ENCODE measurements at regions not wholly inside any gene's neighbourhood (a gene's known extent, or its start where the extent isn't known, plus 50 kb on each side); places are given as distances from the start of the nearest gene placed in this dataset.

DNA sequence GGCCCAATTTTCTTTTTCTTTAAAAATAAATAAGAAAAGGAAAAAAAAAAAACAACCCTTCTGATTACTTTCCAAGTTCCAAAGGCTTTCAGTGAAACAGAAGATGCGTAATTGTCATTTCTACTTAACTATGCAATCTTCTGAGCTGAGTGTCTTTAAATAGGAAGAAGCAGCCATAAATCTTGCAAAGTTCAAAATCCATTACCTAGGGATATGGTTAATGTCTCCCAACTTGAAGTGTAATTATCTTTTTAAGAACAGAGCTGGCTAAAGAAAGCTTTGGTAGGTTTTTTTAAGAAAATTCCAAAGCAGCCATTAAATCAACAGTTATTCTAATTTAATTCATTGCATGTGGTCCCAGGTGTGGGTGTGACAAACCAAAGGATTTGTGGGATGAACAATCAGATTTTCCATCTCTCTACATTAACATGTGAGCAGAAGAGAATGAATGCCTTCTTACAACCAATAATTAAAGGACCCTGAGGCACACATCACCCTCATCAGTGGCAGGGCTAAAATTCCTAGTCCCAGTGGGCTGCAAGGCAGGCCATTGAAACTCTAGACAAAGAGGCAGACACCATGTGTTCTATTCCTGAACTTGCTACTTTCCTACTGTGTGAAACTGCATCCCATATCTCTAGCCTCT, 419.2 kb downstream of the REEP3 start:
- H3K9me3 ChIP-seq (ENCODE audit: control extremely low read depth in 1 of 3, control insufficient read depth in 2 of 3, insufficient read depth in 1 of 3, low read length in 2 of 3) = no peaks in the 10 kb centered on the region
- CTCF ChIA-PET = interaction anchor here (1.4 kb wide), 1 partner anchor 14 kb away, joined by 4 read pairs; no protein-coding TSS in a partner anchor
- no peak overlapping the region for H3K9ac ChIP-seq (ENCODE audit: low read length)
- no peak overlapping the region for H3K27ac Mint-ChIP-seq
- no peaks in the 10 kb centered on the region for H3K4me1 Mint-ChIP-seq
- no peak overlapping the region for H3K4me2 ChIP-seq (replicated peaks; ENCODE audit: low read depth, low read length, poor library complexity, severe bottlenecking)
- no peak for TF ChIP-seq CTCF (IDR thresholded peaks at IDR 0.05)
- TF ChIP-seq EZH2 (IDR thresholded peaks at IDR 0.05; ENCODE audit: borderline replicate concordance, insufficient read depth, low read depth, low read length, poor library complexity, severe bottlenecking) = no peak
- ATAC-seq (ENCODE audit: low read depth) (no peak), DNase-seq (no peak)
- H3K4me1 ChIP-seq (ENCODE audit: control insufficient read depth in 2 of 2, insufficient read depth in 2 of 2, low read length in 2 of 2) = no peaks in the 10 kb centered on the region
- H3K4me3 ChIP-seq (ENCODE audit: control extremely low read depth in 1 of 5, extremely low read depth in 1 of 5, insufficient read depth in 1 of 5, low read depth in 2 of 5, low read length in 4 of 5) = no peak overlapping the region
- H3K9me3 Mint-ChIP-seq (ENCODE audit: insufficient read depth) = no peaks in the 10 kb centered on the region
- peaks cover 11% of the 10 kb centered on the region for H3K27me3 Mint-ChIP-seq
- WGBS (ENCODE audit: insufficient coverage) = no CpG with 5 or more reads among the region's 1 CpG
- intact Hi-C loops (cut with micrococcal nuclease) = no loop called here
- H3K27me3 ChIP-seq (replicated peaks in 1 of 4; ENCODE audit: control extremely low read depth in 1 of 4, control insufficient read depth in 3 of 4, insufficient read depth in 4 of 4, low read length in 3 of 4) = peaks cover 0 to 2% (median 0%) of the 10 kb centered on the region in 4 experiments
- no peaks in the 10 kb centered on the region for H4K20me1 ChIP-seq (ENCODE audit: control insufficient read depth, insufficient read depth, low read length, poor library complexity, severe bottlenecking)
- POLR2A ChIA-PET = no interaction called here
- no peak overlapping the region for H3K4me3 Mint-ChIP-seq
- H3K36me3 ChIP-seq (replicated peaks in 1 of 2; ENCODE audit: control extremely low read depth in 1 of 2, control insufficient read depth in 1 of 2, extremely low read depth in 1 of 2, insufficient read depth in 2 of 2, low read length in 1 of 2) = no peaks in the 10 kb centered on the region
- H3K79me2 ChIP-seq (ENCODE audit: control insufficient read depth, insufficient read depth, low read length) = no peaks in the 10 kb centered on the region
- H3K27ac ChIP-seq (ENCODE audit: low read length in 2 of 2) = no peak overlapping the region
- H2AFZ ChIP-seq (ENCODE audit: insufficient read depth, low read depth, low read length, poor library complexity, severe bottlenecking) = no peak overlapping the region

GRCh38 chr10:63964406-63964805, 443.2 kb downstream of the REEP3 start:
- intact Hi-C loops (cut with micrococcal nuclease) = no loop called here

More at GRCh38 chr10:63964406-63964805, 443.2 kb downstream of the REEP3 start:
- no peak for DNase-seq
- CTCF ChIA-PET = no interaction called here
- Mint-ChIP-seq H3K4me3 (no peak overlapping the region), H3K4me1 (no peaks in the 10 kb centered on the region), H3K9me3 (ENCODE audit: insufficient read depth) (no peaks in the 10 kb centered on the region), H3K27me3 (peaks cover 27% of the 10 kb centered on the region), H3K27ac (no peak overlapping the region)
- no peaks in the 10 kb centered on the region for H3K4me1 ChIP-seq (ENCODE audit: control insufficient read depth in 2 of 2, insufficient read depth in 2 of 2, low read length in 2 of 2)
- WGBS (ENCODE audit: insufficient coverage) = no CpG with 5 or more reads among the region's 2 CpGs
- no peak overlapping the region for H2AFZ ChIP-seq (ENCODE audit: insufficient read depth, low read depth, low read length, poor library complexity, severe bottlenecking)
- no peak for ATAC-seq (ENCODE audit: low read depth)
- no peak overlapping the region for H3K27ac ChIP-seq (ENCODE audit: low read length in 2 of 2)
- H3K27me3 ChIP-seq (replicated peaks in 1 of 4; ENCODE audit: control extremely low read depth in 1 of 4, control insufficient read depth in 3 of 4, insufficient read depth in 4 of 4, low read length in 3 of 4) = peaks cover 0 to 3% (median 0%) of the 10 kb centered on the region in 4 experiments
- no peaks in the 10 kb centered on the region for H4K20me1 ChIP-seq (ENCODE audit: control insufficient read depth, insufficient read depth, low read length, poor library complexity, severe bottlenecking)
- H3K36me3 ChIP-seq (replicated peaks in 1 of 2; ENCODE audit: control extremely low read depth in 1 of 2, control insufficient read depth in 1 of 2, extremely low read depth in 1 of 2, insufficient read depth in 2 of 2, low read length in 1 of 2) = no peaks in the 10 kb centered on the region
- H3K4me3 ChIP-seq (ENCODE audit: control extremely low read depth in 1 of 5, extremely low read depth in 1 of 5, insufficient read depth in 1 of 5, low read depth in 2 of 5, low read length in 4 of 5) = no peak overlapping the region
- no peak overlapping the region for H3K4me2 ChIP-seq (replicated peaks; ENCODE audit: low read depth, low read length, poor library complexity, severe bottlenecking)
- H3K9me3 ChIP-seq (ENCODE audit: control extremely low read depth in 1 of 3, control insufficient read depth in 2 of 3, insufficient read depth in 1 of 3, low read length in 2 of 3) = no peaks in the 10 kb centered on the region
- no peaks in the 10 kb centered on the region for H3K79me2 ChIP-seq (ENCODE audit: control insufficient read depth, insufficient read depth, low read length)
- H3K9ac ChIP-seq (ENCODE audit: low read length) = no peak overlapping the region
- TF ChIP-seq CTCF (IDR thresholded peaks at IDR 0.05) (no peak), EZH2 (IDR thresholded peaks at IDR 0.05; ENCODE audit: borderline replicate concordance, insufficient read depth, low read depth, low read length, poor library complexity, severe bottlenecking) (no peak)
- POLR2A ChIA-PET = no interaction called here

Measured in B cell (primary cell).